Central memory CD4-positive, alpha-beta T cell (primary cell): ENCODE measurements at regions not wholly inside any gene's neighbourhood (a gene's known extent, or its start where the extent isn't known, plus 50 kb on each side); places are given as distances from the start of the nearest gene placed in this dataset.
"Not testable (repeated sequence)": the region's sequence is repeated elsewhere in the genome, so short reads cannot be mapped to it uniquely, and the experiment has no call there.

Source experiments
- DNase-seq: peaks from one replicate; pipeline ENCODE4 v3.0.0; 2022

DNA sequence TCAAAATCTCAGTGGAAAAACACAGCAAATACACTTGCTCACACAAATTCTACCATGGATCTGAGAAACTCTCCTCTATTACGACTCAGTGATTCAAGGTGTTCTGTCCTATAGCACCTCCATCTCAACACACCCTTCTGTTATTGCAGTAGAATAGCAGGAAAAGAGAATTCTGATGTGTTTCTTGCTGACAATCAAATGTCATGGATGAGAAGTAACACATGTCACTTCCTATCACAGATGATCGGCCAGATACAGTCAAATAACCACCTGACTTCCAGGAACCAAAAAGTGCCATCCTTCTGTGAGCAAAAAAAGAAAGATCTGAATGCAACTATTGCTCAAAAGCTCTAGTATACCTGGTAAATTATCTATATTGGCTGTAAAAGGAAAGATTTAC lies 734.2 kb upstream of the GBE1 start:
- DNase-seq, result no peak

DNA sequence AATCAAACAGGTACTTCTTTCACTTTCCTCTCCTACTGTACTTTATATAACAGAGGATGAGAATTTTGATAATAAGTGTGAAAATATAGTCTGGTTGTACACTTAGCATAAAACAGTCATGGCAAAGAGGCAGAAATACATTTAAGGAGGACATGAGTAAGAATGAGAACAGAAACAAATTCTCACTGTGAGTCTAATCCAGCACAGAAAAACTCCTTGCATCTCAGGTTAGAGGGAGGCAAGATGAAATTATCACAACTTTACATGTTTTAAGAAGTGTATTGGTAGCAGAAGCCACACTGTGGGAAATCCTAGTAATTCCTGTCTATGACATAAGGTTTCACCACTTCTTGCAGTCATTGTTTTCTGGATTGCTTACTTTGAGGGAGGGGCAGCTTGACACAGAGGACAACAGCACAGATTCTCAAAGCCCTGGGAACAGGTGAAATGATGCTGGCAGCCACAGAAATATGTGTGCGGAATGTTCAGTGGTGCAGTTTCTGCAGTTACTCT lies 733.6 kb upstream of the GBE1 start:
- DNase-seq, result no peak

DNA sequence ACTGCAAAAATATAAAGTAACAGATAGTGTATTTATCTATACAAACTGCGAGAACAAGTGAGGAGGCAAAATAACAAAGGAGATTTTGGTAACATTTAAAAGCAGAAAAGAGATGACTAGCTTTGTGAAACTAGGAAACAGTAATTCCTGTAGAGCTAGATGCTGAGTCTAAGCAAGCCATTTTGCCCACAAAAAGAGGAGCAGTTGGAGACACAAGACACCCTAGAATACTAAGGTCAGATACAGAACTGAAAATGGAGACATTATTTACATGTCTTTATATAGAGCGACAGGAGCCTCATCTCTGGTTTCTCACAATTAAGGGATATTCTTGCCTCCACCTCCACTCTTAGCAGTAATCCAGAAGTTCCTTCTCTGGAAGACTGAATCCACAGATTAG lies 732.4 kb upstream of the GBE1 start:
- DNase-seq, result no peak

DNA sequence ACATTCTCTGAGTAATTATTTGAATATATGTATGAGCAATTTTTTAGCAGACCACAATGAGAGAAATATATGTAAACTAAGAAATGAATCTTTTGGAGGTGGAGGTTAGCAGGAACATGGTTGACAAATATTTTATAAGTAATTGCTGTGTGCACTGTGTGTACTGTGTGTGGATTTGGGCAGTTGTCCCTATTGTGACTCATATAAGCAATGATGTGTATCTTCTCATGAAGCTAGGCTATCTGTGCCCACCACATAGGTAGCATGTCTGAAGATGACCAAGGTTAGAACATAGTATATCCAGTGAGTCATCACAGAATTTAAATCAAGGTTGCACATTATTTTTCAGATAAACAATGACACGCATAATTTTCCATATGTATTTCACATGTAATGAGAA lies 713.9 kb upstream of the GBE1 start:
- no peak for DNase-seq

DNA sequence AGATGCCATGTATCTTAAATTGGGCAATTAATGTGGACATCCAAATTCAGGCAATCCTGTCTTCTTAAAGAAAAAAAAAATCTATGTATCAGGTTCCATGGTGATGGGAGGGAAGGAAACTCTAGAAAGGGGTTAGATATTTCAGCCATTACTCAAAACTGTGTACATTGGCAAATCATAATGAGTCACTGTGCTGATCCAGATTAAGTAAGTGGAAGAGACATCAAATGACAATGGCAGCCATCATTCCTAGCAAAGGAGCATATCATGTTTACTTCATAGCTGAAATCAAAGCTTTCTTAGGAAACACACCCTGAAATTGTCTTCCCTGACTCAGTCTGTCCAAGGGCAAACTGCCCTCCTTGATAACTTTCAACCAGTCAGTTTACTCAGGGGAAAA lies 713.3 kb upstream of the GBE1 start:
- DNase-seq, result no peak

DNA sequence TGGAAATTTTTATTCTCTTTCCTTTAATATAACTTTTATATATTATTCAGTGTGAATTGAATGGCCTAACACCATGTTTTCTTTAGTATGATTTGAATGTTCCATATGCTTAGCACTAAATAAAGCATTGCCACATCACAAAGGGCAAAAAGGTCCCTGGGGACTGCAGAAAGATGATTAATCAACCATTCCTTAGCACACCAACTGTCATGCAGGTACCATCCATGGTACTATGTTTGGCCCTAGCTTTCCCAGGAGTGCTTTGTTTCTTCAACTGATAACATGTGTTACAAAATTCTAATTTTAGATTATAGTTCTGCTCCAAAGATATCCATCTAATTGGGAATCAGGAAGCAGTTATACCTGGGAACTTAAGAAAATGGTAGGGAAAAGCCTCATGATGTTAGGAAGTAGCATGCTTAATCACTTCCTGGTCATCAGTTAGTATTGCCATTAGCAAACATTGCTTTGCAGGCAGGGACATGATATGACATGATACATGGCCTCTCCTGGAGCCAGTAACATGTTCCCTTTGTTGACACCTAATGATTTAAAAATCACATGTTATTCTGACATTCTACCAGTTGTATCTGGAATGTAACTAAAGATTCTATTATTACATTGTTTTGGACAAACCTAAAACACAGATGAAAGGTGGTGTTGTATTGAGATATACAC lies 712.6 kb upstream of the GBE1 start:
- DNase-seq, result no peak

DNA sequence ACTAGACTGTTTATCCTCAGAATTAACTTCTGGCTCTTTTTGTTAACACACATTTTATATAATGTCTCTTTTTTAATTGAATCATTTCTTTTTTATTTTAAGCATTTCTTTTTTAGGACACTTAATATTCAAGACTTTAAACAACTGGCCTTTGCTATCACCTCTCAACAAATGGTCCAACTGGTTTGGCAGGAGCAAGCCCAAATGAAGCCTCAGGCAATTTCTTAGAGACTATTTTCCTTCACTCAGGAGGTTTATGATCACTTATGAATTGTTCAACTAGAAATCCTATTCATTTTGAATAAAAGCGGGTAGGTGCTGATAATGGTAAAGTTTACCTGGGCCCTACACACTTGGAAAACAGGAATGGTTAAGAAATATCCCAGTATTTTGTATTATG lies 705.6 kb upstream of the GBE1 start:
- no peak for DNase-seq

DNA sequence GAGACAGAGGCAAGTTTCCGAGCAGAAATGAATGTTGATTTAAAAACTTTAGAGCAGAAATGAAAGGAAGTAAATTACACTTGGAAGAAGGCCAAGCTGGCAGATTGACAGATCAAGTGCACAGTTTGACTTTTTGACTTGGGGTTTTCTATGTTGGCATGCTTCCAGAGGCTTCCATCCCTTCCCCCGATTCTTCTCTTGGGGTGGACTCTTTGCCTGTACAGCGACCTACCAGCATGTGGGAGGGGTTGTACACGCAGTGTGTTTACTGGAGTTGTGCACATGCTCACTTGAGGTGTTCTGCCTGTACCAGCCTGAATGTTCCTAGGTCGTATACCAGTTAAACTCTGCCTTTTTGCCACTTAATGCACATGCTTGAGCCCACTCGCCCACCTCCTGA lies 701.5 kb upstream of the GBE1 start:
- no peak for DNase-seq

DNA sequence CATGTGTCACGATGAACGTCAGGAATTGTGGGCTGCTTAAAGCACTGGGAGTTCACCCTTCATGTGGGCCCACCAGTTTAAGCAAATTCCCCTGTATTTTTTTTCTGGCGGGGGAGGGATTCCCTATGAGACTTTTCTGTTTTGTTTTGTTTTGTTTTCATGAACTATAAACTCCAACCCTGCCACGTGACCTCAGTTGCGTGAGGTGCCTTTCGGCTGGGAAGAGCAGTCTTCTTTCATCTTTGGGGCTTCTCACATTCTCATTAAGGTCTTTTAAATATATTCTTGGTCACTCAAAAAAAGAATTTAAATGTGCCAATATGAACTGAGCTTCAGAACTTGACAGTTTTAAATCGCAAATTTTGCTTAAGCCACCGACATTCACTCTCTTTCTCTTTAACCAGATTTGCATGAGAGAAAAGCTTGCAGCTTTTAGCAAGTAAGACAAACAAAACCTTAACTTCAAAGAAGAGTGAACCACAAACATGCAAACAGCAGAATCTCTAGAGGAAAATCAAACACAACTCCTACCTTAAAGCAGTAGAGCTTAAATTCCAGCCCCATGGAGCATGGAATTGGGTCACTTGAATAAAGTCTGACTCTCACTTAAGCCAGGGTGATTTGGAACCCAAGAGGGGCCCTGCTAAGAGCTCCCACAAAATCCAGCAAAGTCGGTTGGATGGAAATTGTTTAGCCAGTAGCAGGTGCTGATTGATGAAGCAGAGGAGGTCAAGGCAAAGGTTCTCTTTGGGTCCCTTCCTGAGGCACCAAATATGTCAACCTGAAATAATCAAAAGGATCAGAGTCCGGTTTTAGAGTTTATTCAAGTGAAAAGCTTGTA lies 699.8 kb upstream of the GBE1 start:
- DNase-seq, result no peak

DNA sequence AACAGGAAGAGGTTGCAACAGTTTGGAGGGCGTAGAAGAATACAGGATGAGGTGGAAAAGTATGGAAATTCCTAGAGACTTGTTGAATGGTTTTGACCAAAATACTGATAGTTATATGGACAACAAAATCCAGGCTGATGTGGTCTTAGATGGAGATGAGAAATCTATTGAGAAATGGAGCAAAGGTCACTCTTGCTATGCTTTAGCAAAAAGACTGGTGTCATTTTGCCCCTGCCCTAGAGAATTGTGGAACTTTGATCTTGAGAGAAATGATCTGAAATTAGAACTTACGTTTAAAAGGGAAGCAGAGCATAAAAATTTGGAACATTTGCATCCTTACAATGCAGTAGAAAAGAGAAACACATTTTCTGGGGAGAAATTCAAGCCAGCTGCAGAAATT lies 686.9 kb upstream of the GBE1 start:
- DNase-seq, result no peak

DNA sequence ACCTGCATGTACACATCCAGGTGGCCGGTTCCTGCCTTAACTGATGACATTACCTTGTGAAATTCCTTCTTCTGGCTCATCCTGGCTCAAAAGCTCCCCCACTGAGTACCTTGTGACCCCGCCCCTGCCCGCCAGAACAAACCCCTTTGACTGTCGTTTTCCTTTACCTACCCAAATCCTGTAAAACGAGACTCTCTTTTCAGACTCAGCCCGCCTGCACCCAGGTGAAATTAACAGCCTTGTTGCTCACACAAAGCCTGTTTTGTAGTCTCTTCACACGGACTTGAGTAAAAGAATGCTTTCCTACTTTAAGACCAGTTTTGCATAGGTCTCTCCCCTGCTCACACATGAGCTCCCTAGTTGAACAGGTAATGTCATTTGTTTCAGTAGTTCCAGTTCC lies 667.4 kb upstream of the GBE1 start:
- DNase-seq, result not testable (repeated sequence)

DNA sequence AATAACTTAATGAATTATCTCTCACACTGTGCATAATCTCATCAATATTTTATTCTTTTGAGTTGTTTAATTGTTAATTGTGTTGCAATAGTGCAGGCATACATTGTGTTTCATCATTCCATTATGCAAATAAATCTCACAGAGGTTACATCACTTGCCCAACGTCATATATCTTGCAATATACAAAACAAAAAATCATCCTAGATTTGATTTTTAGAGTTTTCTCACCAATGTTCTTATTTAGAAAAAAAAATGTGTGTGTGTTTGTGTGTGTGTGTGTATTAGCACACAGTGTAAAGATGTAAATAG lies 662.5 kb upstream of the GBE1 start:
- no peak for DNase-seq

DNA sequence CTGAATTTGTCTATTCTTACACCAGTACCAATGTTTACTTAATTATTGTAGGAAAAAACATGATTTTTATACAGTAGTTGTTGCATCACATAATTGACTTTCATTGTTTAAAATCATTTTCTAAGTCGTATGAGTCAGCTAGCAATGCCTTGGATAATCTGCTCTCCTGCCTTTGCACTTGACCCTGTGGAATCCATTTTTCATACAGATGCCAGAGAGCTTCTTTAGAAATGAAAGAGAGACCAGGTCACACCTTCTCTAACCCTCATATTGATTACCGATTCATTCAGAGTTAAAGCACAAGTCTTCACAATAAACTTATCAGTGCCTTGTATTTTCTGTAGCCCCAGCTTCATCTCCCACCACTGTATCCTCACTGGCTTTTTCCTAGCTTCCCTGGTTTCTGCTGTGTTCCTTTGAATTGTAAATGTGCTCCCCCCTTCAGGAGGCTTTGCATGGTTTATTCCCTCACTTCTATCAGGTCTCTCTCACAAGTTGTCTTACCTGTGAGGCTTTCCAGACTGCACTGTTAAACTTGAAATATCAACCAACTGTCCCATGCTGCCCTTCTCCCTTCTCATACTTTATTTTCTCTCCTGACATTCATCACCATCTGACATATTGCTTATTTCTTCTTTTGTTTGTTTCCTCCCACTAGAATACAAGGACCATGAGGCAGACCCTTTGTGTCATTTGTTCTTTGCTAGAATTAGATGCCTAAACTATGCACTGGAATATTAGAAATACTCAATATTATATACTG lies 662.0 kb upstream of the GBE1 start:
- no peak for DNase-seq

DNA sequence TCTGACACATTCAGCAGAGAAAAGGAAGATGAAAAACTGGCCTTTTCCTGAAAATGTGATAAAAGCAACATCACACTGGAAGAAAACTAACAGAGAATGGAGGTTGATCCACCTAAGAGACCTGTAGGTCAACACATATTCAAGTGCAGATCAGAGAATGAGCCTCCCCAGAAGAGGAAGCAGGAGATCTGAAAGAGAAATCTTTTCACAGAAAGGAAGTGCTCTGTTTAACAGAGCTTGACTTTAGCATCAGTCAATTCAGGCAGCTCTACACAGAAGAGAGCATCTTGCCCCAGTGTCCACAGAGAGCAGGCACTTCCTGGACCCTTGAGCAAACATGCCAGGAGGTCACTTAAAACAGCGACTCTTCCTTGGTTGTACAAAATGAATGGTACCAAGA lies 655.4 kb upstream of the GBE1 start:
- no peak for DNase-seq

DNA sequence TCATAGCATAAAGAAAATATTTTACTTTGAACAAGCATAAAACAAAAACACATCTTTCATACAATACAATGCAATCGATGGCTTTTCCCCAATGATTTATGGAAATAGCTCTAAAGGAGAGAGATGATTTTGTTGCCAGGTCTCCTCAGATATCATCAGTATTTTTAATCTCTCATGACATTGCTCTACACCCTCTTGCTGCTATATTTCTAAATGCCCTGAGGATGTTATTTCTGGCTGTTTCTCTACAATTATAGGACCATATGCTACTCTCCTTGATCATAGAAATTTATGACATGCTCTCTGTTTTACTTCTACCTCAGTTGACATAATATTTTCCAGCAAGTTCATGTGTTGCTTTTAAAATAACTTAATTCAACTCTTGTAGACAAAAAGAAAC lies 654.9 kb upstream of the GBE1 start:
- no peak for DNase-seq

DNA sequence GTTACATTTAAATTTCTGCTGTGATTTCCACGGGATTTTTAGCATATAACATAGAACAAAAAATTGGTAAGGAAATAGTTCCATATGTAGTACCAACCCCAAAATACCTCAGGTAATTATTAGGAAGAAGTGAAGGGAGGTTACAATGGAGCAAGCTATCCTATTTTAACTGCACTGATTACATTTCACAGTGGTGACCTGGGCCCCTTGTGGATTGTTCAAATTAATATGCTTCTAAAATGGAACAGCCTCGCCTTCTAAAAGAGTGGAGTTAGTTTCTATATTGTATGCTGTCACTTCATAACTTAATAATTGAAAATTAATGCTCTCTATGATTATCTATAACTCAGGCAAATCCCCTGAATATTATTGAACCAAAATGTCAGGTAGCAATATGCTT lies 651.7 kb upstream of the GBE1 start:
- no peak for DNase-seq

DNA sequence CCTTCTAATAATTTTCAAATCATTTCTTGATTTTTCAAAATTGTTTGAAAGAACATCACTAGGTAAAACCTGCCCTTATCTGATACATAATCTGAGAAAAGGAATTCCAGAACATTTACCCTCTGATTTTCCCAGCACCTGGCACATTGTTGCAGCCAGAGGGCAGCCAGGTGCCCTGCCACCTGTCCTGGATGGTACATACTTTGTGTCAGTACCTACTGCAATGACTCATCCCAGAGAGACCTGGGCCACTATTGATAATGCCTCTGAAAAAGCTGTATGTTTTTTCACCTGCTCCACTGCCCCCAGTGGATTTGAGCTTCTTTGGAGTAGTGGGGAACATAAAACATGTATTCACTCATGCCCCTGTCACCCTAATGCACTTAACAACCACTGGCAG lies 648.9 kb upstream of the GBE1 start:
- no peak for DNase-seq

DNA sequence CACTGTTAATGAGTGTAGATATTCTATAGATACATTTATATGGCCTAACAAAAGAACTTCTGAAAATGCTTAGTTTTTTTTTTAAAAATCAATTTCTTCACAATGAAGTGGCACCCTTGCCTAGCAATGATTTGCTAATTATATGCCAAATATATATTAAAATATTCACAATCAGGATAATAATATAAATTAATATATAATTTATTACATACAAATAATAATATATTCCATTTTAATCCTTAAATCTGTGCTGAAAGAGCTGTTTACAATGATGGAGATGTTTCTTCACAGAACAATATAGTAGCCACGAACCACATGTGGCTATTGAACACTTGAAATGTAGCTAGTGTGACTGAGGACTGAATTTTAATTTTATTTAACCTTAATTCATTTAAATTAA lies 648.4 kb upstream of the GBE1 start:
- no peak for DNase-seq

DNA sequence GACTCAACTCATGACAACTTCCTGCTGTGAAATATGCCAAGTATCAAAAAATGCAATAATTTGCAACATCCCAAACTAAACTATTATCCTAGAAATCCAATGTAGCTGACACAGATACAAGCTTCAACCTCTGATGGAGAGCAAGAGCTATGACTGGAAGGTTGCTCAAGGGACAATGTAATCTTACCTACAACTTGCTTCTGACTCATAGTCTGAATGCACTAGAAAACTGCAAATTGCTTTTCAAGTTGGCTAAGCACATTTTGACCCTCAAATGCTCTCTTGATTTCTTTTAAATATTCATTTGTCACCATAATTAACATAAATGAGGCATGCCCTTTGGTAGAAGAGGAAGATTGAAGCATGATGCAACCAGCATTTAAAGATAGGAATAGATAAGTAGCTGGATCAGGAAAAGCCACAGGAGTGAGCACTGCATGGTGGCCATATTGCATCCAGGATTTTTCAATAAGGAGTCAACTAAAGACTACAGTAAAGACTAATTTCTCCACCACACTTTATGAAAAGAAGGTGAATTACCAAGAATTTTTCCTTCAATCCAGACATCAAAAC lies 630.8 kb upstream of the GBE1 start:
- no peak for DNase-seq

DNA sequence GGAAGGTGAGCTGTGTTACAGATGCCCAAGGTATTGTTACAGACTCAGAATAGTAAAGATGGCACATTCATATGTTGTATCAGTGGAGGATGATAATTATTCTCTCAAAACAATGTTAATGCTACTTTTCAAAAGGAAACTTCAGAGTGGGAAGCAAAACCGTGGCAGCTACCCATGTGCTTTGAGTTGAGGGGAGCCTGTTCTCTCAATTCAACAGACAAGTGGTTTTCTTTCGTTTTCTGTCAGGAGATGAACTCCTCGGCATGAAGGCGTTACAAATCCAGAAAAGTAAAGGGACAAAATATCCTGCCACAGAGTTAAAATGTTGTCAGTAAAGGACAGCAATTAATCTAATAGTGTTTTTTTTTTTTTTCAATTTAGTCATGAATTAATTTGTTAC lies 629.4 kb upstream of the GBE1 start:
- DNase-seq, result no peak

DNA sequence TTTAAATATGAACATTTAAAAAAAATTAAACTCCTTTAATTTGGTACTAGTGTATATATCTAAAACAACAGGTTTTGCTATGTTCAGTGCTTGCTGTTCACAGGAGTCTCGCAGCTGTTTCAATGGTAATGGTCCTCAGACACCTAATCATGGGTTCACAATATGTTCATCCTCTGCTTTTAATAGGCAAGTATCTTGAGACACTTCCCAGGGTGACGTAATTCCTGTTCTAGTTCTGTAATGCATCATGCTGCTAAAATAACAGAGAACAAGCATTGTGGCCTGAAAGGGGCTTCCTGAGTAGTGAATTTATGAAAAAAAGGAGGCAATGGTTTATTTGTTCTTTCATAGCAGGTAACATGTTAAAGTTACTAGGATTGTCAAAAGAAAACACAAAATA lies 625.2 kb upstream of the GBE1 start:
- DNase-seq, result no peak

DNA sequence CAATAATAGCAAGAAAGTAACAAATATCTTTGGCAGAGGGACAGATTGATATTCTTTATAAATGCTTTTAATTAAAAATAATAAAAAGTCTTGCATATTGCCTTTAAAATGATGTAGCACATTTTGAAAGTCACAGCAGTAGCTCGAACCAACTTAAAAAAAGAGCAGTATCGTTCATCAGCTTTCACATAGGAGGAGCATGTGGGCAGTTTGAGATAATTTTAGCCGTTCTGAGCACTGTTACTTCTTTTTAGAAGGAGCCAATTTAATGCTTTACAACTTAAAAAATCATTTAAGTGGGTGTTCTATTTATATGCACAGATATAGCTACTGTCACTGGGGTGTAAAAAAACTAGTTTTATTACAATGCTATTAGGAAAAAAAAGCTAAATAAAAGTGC lies 622.7 kb upstream of the GBE1 start:
- no peak for DNase-seq

DNA sequence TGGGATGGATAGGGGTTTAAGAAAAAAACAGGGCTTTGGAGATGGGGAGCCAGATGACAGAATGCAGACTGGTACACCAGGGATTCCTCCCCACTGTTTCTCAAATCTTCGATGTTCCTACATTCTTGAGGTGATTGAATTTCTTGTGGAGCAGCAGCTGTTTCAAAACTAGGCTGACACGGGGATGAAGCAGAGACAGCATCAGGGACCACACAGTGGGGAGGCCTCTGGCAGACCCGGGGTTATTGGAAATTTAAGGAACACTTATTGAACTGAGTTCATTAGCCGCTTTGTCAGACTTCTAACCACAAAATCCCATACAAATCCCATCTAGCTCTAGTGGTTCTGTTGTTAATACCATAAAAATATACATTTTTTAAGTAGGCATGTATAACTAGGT lies 621.4 kb upstream of the GBE1 start:
- DNase-seq, result no peak

DNA sequence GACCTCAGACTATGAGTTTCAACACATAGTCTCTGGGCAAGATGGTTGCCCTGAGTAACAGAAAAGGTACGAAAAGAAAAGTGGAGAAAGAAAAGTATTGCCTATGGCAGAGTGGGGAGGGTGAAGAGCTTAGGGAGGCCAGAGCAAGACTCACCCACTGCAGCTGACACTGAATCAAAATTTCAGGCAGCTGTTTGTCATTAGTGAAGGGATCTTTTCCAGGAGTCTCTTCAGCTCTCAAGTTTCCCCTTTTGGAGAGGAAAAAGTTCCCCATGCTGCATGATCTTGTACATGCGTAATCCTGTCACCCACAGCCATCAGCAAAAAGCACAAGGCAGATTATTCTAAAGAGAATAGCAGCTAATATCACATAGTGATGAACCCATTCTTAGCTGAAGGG lies 616.9 kb upstream of the GBE1 start:
- DNase-seq, result no peak
